NB4 (cell line): ENCODE measurements at regions not wholly inside any gene's neighbourhood (a gene's known extent, or its start where the extent isn't known, plus 50 kb on each side); places are given as distances from the start of the nearest gene placed in this dataset.

ENCODE experiments used
- CTCF ChIP-seq: IDR thresholded peaks from one replicate; pipeline ENCODE4 v1.5.1; 2012; ENCODE audit warnings: low read depth, low read length
- MAX ChIP-seq: IDR thresholded peaks from 2 replicates; pipeline ENCODE4 v1.6.1; 2011; ENCODE audit warnings: low read depth, low read length
- MYC ChIP-seq: IDR thresholded peaks from 2 replicates; pipeline ENCODE4 v1.6.1; 2011; ENCODE audit warnings: low read depth, low read length
- POLR2A ChIP-seq: IDR thresholded peaks from 2 replicates; pipeline ENCODE4 v1.6.1; 2011; ENCODE audit warnings: mild to moderate bottlenecking; ENCODE audit not compliant: insufficient read length; ENCODE audit errors: extremely low read depth

GRCh38 chr21:30936207-30936606 lies 54.8 kb upstream of the KRTAP11-1 start:
- TF ChIP-seq CTCF: no peak
- TF ChIP-seq MYC: no peak
- no peak for TF ChIP-seq MAX
- TF ChIP-seq POLR2A: no peak
